Epithelial cell of esophagus (primary cell): ENCODE measurements at regions not wholly inside any gene's neighbourhood (a gene's known extent, or its start where the extent isn't known, plus 50 kb on each side); places are given as distances from the start of the nearest gene placed in this dataset.

Experiments used
- DNase-seq: peaks from one replicate; pipeline ENCODE4 v3.0.0; 2010; ENCODE audit warnings: low read depth
- H3K4me3 ChIP-seq: 2 replicates; pipeline ENCODE4 v1.5.1; 2011; ENCODE audit warnings: mild to moderate bottlenecking, low read length, control low read depth
- TF ChIP-seq, protein P1 (sequence below): IDR thresholded peaks from 2 replicates; pipeline ENCODE4 v1.5.1; 2011; ENCODE audit warnings: low read depth, mild to moderate bottlenecking, low read length, control low read depth, inconsistent platforms; ENCODE audit not compliant: insufficient read depth; ENCODE audit errors: missing control alignments

DNA sequence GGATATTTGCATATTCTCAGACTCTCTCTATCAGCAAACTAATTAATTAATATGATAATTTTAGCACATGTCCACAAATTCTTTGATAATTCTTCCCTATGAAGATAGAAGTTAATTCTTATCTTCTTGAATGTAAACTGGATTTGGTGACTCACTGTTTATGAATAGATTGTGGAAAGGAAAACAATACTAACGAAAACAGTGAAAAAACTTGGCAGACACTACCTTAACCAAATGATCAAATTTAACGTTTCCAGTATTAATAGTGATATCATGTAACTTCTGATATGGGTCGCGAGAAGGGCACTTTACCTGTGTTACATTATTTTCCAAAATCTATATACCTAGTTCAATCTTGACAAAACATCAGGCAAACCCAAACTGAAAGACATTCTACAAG is 401.0 kb downstream of the SI start:
- H3K4me3 ChIP-seq, result no peak overlapping the region
- no peak for DNase-seq
- TF ChIP-seq, protein P1, sequence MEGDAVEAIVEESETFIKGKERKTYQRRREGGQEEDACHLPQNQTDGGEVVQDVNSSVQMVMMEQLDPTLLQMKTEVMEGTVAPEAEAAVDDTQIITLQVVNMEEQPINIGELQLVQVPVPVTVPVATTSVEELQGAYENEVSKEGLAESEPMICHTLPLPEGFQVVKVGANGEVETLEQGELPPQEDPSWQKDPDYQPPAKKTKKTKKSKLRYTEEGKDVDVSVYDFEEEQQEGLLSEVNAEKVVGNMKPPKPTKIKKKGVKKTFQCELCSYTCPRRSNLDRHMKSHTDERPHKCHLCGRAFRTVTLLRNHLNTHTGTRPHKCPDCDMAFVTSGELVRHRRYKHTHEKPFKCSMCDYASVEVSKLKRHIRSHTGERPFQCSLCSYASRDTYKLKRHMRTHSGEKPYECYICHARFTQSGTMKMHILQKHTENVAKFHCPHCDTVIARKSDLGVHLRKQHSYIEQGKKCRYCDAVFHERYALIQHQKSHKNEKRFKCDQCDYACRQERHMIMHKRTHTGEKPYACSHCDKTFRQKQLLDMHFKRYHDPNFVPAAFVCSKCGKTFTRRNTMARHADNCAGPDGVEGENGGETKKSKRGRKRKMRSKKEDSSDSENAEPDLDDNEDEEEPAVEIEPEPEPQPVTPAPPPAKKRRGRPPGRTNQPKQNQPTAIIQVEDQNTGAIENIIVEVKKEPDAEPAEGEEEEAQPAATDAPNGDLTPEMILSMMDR, result no peak

DNA sequence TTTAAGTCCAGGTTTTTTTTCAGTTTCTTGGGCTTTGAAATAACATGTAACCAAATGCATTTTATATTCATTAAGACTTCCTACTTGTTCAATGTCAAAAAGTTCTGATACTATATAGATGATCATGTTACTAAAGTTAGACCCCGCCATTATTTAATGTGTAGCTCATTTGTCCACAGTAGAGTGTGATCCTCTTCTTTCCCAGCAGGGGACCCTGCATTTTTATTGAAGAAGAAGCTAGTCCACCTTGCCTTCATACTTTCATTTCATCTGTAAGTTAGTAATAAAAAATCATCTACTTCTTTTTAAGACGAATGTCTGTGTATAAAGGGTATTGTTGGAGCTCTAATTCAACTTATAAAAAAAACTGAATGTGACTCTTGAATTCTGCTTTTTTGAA is 404.6 kb downstream of the SI start:
- no peak for DNase-seq
- H3K4me3 ChIP-seq, result no peak overlapping the region
- TF ChIP-seq, protein P1, result peak; percentile 12

DNA sequence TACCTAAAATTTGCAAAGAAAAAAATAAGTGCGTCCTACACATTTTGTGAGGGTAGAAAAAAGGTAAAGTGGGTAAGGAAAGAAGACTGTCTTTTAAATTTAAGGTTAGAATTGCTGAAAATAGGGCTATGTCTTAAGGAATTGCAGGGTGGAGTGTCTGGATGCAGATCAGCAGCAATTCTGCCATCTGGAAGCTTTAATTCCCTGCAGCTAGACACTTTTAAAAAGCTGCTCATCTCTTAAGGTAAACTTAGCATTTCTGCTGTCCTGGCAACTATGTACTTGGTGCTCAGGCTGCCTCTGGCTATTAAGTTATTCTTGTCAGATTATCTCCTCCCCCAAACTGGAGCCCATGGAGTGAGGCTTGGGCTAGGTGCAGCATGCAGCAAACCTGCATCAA is 420.2 kb downstream of the SI start:
- no peak for DNase-seq
- TF ChIP-seq, protein P1, result no peak

DNA sequence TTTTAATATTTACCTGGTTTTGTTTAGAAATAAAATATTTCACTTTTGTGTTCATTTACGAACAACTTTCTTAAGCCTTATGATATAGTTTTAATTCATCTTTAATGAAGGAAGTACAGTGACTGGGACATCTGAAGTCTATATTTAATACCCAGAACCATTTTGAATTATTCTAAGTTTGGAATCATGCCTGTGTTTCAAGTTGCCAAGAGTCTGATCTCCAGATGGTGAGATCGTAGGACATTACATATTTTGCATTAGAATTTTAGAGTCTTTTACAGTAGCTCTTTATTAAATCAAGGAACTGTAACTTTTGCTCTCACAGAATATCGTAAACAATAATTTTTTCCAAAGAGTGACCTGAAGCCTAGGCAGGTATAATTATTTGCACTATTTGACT is 420.7 kb downstream of the SI start:
- no peak for DNase-seq
- H3K4me3 ChIP-seq, result no peak overlapping the region
- TF ChIP-seq, protein P1, result no peak

More for the DNA sequence above, 420.2 kb downstream of the SI start:
- no peak overlapping the region for H3K4me3 ChIP-seq

DNA sequence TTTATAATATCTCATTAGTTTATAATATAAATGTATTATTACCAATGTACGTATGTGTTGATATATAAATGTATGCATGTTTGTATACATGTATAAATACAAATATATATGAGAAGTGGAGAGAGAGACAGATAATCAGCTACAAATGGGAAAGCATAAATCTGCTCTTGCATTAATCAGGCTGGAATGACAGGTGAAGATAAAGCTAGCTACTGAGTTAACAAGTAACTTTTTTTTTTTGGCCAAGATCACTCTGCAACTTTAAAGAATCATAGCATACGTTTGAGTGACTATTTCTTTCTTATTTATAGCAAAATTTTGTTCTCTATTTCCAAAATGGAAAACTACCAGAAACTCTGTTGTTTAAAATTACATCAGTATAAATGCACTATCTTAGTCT is 422.8 kb downstream of the SI start:
- no peak for DNase-seq
- H3K4me3 ChIP-seq, result no peak overlapping the region
- TF ChIP-seq, protein P1, result no peak

DNA sequence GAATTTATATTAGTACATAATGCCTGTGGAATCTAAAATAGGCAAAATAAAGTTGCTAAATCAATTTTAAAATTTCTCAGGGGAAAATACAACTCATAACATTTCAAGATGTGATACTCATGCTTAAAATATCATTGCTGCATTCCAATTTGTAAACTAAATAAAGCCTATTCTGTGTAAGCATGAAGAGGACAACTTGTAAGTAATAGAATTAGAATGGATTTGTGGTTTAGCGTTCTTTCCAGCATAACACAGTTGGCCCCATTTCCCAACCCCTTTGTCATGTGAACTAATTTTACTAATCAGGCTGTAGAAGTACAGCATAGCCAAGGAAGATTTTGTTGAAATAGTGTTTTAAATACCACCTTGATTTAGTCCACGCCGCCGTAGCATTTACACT is 437.2 kb downstream of the SI start:
- DNase-seq, result no peak
- no peak overlapping the region for H3K4me3 ChIP-seq
- TF ChIP-seq, protein P1, result no peak

DNA sequence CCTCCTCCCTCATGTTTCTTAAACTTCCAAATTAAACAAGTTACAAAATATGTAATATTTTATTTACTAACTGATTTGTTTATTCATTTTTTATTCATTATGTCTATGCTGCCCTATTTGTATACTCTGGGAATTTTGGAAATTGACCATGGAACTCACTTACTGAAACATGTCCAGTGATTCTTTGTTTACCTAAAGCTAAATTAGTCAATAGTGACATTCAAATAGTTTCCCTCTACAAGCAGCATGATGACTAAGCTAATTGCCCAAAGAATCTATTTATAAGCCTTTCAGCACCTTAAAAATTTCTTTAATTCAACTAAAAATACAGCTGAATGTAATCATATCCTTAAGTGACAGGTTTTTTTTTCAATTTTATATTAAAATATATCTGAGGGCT is 437.7 kb downstream of the SI start:
- no peak for DNase-seq
- no peak overlapping the region for H3K4me3 ChIP-seq
- TF ChIP-seq, protein P1, result no peak
